ENCODE measurements at regions not wholly inside any gene's neighbourhood (a gene's known extent, or its start where the extent isn't known, plus 50 kb on each side); places are given as distances from the start of the nearest gene placed in this dataset.

DNA sequence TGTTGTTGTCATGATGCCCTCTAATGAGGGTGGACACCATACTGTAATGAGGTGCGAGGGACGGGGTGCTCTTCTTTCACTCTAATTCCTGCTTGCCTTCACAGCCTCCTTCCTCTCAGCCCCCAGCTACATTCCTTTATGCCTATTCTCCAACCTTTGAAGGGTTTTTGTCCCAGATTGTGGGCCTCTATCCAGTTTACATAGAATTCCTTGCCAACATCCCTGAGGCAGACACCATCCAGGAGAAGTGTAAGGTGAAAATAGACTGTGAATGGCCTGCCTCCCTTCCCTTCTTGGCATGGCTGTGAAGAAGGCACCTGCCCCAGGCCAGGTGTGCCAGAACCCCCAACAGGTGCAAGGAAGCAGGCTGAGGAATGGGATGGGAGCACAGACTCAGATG, 122.3 kb downstream of the CHST1 start:
- H3K9me2 ChIP-seq (replicated peaks; ENCODE audit: insufficient read depth, low read length) = no peaks in the 10 kb centered on the region
- no peaks in the 10 kb centered on the region for H3K79me2 ChIP-seq (ENCODE audit: low read length)
- H3F3A ChIP-seq (ENCODE audit: insufficient read depth, low read length) = no peaks in the 10 kb centered on the region
- peaks cover 11% of the 10 kb centered on the region for H3K27me3 ChIP-seq (replicated peaks; ENCODE audit: insufficient read depth, low read length)
- no peaks in the 10 kb centered on the region for H3K9me3 ChIP-seq (replicated peaks; ENCODE audit: insufficient read depth, low read length)
- no peak overlapping the region for H3K4me2 ChIP-seq (ENCODE audit: low read depth, low read length)
- H4K20me1 ChIP-seq (ENCODE audit: insufficient read depth, low read length) = no peaks in the 10 kb centered on the region
- H3K27ac ChIP-seq (ENCODE audit: low read length) = no peak overlapping the region
- no peak overlapping the region for H3K9ac ChIP-seq (ENCODE audit: low read length)
- H3K36me3 ChIP-seq (replicated peaks; ENCODE audit: insufficient read depth, low read length) = no peaks in the 10 kb centered on the region
- TF ChIP-seq EZH2 (optimal IDR thresholded peaks at IDR 0.05; ENCODE audit: low read depth, low read length) = no peak
- no peak for TF ChIP-seq CTCF (IDR thresholded peaks at IDR 0.05; ENCODE audit: low read length)
- TF ChIP-seq EZH2phosphoT487 (IDR thresholded peaks at IDR 0.05; ENCODE audit: low read length) = no peak
- H3K4me1 ChIP-seq (ENCODE audit: low read length) = no peaks in the 10 kb centered on the region
- no peak overlapping the region for H3K4me3 ChIP-seq (ENCODE audit: low read length)
- H2AFZ ChIP-seq (ENCODE audit: low read length) = no peak overlapping the region
- DNase-seq = no peak

- peaks cover 17% of the 10 kb centered on the region for H3K27me3 ChIP-seq (replicated peaks; ENCODE audit: insufficient read depth, low read length)
- H2AFZ ChIP-seq (ENCODE audit: low read length) = no peak overlapping the region
- H3K4me3 ChIP-seq (ENCODE audit: low read length) = no peak overlapping the region
- H4K20me1 ChIP-seq (ENCODE audit: insufficient read depth, low read length) = no peaks in the 10 kb centered on the region
- TF ChIP-seq EZH2phosphoT487 (IDR thresholded peaks at IDR 0.05; ENCODE audit: low read length) (no peak), EZH2 (optimal IDR thresholded peaks at IDR 0.05; ENCODE audit: low read depth, low read length) (no peak), CTCF (IDR thresholded peaks at IDR 0.05; ENCODE audit: low read length) (no peak)
- H3K9me3 ChIP-seq (replicated peaks; ENCODE audit: insufficient read depth, low read length) = no peaks in the 10 kb centered on the region
- no peak for DNase-seq
- no peak overlapping the region for H3K27ac ChIP-seq (ENCODE audit: low read length)
- H3K9me2 ChIP-seq (replicated peaks; ENCODE audit: insufficient read depth, low read length) = no peaks in the 10 kb centered on the region
- no peak overlapping the region for H3K4me2 ChIP-seq (ENCODE audit: low read depth, low read length)
- H3K4me1 ChIP-seq (ENCODE audit: low read length) = no peaks in the 10 kb centered on the region
- no peak overlapping the region for H3K9ac ChIP-seq (ENCODE audit: low read length)
- H3F3A ChIP-seq (ENCODE audit: insufficient read depth, low read length) = no peaks in the 10 kb centered on the region
- H3K36me3 ChIP-seq (replicated peaks; ENCODE audit: insufficient read depth, low read length) = no peaks in the 10 kb centered on the region
- H3K79me2 ChIP-seq (ENCODE audit: low read length) = no peaks in the 10 kb centered on the region
Measured at GRCh38 chr11:45541693-45542434, 123.6 kb downstream of the CHST1 start.

GRCh38 chr11:45538939-45539338, 126.5 kb downstream of the CHST1 start:
- Histone ChIP-seq H4K20me1 (ENCODE audit: insufficient read depth, low read length) (no peaks in the 10 kb centered on the region), H3K4me3 (ENCODE audit: low read length) (no peak overlapping the region), H3F3A (ENCODE audit: insufficient read depth, low read length) (no peaks in the 10 kb centered on the region), H3K4me2 (ENCODE audit: low read depth, low read length) (no peak overlapping the region), H3K27ac (ENCODE audit: low read length) (no peak overlapping the region), H2AFZ (ENCODE audit: low read length) (no peak overlapping the region), H3K4me1 (ENCODE audit: low read length) (no peaks in the 10 kb centered on the region), H3K79me2 (ENCODE audit: low read length) (no peaks in the 10 kb centered on the region), H3K27me3 (replicated peaks; ENCODE audit: insufficient read depth, low read length) (peaks cover 7% of the 10 kb centered on the region; the same call in 1 of the 2 replicates), H3K9me2 (replicated peaks; ENCODE audit: insufficient read depth, low read length) (no peaks in the 10 kb centered on the region), H3K9me3 (replicated peaks; ENCODE audit: insufficient read depth, low read length) (no peaks in the 10 kb centered on the region), H3K36me3 (replicated peaks; ENCODE audit: insufficient read depth, low read length) (no peaks in the 10 kb centered on the region), H3K9ac (ENCODE audit: low read length) (no peak overlapping the region)
- DNase-seq = no peak
- TF ChIP-seq EZH2 (optimal IDR thresholded peaks at IDR 0.05; ENCODE audit: low read depth, low read length) (no peak), EZH2phosphoT487 (IDR thresholded peaks at IDR 0.05; ENCODE audit: low read length) (no peak), CTCF (IDR thresholded peaks at IDR 0.05; ENCODE audit: low read length) (no peak)

All from MM.1S (cell line).